ENCODE measurements at regions not wholly inside any gene's neighbourhood (a gene's known extent, or its start where the extent isn't known, plus 50 kb on each side); places are given as distances from the start of the nearest gene placed in this dataset.
"Not testable (repeated sequence)": the region's sequence is repeated elsewhere in the genome, so short reads cannot be mapped to it uniquely, and the experiment has no call there.

- DNase-seq, result no peak
Observed at GRCh38 chrX:18102006-18102405, 118.7 kb downstream of the BEND2 start.

- no peak for DNase-seq
Observed at GRCh38 chrX:18101087-18101486, 119.6 kb downstream of the BEND2 start.

GRCh38 chrX:18099745-18100144, 120.9 kb downstream of the BEND2 start:
- DNase-seq, result no peak

GRCh38 chrX:18098763-18099162, 121.9 kb downstream of the BEND2 start:
- no peak for DNase-seq

GRCh38 chrX:18076434-18076833, 144.3 kb downstream of the BEND2 start:
- DNase-seq, result no peak

- no peak for DNase-seq
Observed at GRCh38 chrX:18075603-18076002, 145.1 kb downstream of the BEND2 start.

- DNase-seq, result not testable (repeated sequence)
Observed at GRCh38 chrX:18068045-18068444, 152.6 kb downstream of the BEND2 start.

- no peak for DNase-seq
Observed at GRCh38 chrX:18065956-18066355, 154.7 kb downstream of the BEND2 start.

GRCh38 chrX:18051690-18052089, 169.0 kb downstream of the BEND2 start:
- DNase-seq, result no peak

GRCh38 chrX:18047491-18047890, 173.2 kb downstream of the BEND2 start:
- DNase-seq, result no peak

GRCh38 chrX:18045436-18045835, 175.2 kb downstream of the BEND2 start:
- no peak for DNase-seq

GRCh38 chrX:18042776-18043175, 177.9 kb downstream of the BEND2 start:
- DNase-seq, result no peak

- no peak for DNase-seq
Observed at GRCh38 chrX:18041656-18042055, 179.0 kb downstream of the BEND2 start.

GRCh38 chrX:18039023-18039422, 177.9 kb upstream of the RAI2 start:
- DNase-seq, result no peak

- peak in 1 of 3 donors; percentile 14 for DNase-seq
Observed at GRCh38 chrX:18036394-18036793, 175.3 kb upstream of the RAI2 start.

- DNase-seq, result no peak
Observed at GRCh38 chrX:18034945-18035344, 173.8 kb upstream of the RAI2 start.

GRCh38 chrX:18034504-18034903, 173.4 kb upstream of the RAI2 start:
- no peak for DNase-seq

- DNase-seq, result no peak
Observed at GRCh38 chrX:18032486-18033221, 171.6 kb upstream of the RAI2 start.

GRCh38 chrX:18031726-18032375, 170.8 kb upstream of the RAI2 start:
- DNase-seq, result no peak

- DNase-seq, result not testable (repeated sequence)
Observed at GRCh38 chrX:18030656-18031055, 169.6 kb upstream of the RAI2 start.

- DNase-seq, result no peak
Observed at GRCh38 chrX:18026166-18026565, 165.1 kb upstream of the RAI2 start.

- no peak for DNase-seq
Observed at GRCh38 chrX:18017411-18017810, 156.3 kb upstream of the RAI2 start.

GRCh38 chrX:18016941-18017340, 155.8 kb upstream of the RAI2 start:
- DNase-seq, result no peak

GRCh38 chrX:18010253-18010652, 149.2 kb upstream of the RAI2 start:
- no peak for DNase-seq

GRCh38 chrX:18003876-18004275, 142.8 kb upstream of the RAI2 start:
- no peak for DNase-seq
